Neuronal stem cell (in vitro differentiated cells): ENCODE measurements at regions not wholly inside any gene's neighbourhood (a gene's known extent, or its start where the extent isn't known, plus 50 kb on each side); places are given as distances from the start of the nearest gene placed in this dataset.

Experiments used
- DNase-seq: peaks from one replicate; pipeline ENCODE4 v3.0.0-alpha.2; 2013; ENCODE audit warnings: low spot score
- H2AFZ ChIP-seq: one replicate; pipeline ENCODE4 v1.6.1; 2013; ENCODE audit warnings: mild to moderate bottlenecking, low read length, inconsistent platforms
- H2AK5ac ChIP-seq: 2 replicates; pipeline ENCODE4 v1.6.1; 2013; ENCODE audit warnings: low read depth, mild to moderate bottlenecking, inconsistent platforms, low read length, moderate library complexity, mixed read lengths
- H2BK120ac ChIP-seq: 2 replicates; pipeline ENCODE4 v1.6.1; 2013; ENCODE audit warnings: low read depth, mild to moderate bottlenecking, inconsistent platforms, low read length, moderate library complexity, mixed read lengths
- H2BK12ac ChIP-seq: one replicate; pipeline ENCODE4 v1.6.1; 2013; ENCODE audit warnings: low read length, inconsistent platforms
- H2BK15ac ChIP-seq: 2 replicates; pipeline ENCODE4 v1.6.1; 2013; ENCODE audit warnings: mild to moderate bottlenecking, low read length, inconsistent platforms, mixed read lengths
- H2BK5ac ChIP-seq: one replicate; pipeline ENCODE4 v1.6.1; 2013; ENCODE audit warnings: inconsistent platforms, mild to moderate bottlenecking, low read length, moderate library complexity
- H3K14ac ChIP-seq: one replicate; pipeline ENCODE4 v1.6.1; 2013; ENCODE audit warnings: low read length, inconsistent platforms
- H3K18ac ChIP-seq: 2 replicates; pipeline ENCODE4 v1.6.1; 2013; ENCODE audit warnings: low read length, inconsistent platforms
- H3K23ac ChIP-seq: 2 replicates; pipeline ENCODE4 v1.6.1; 2013; ENCODE audit warnings: low read depth, mild to moderate bottlenecking, mixed read lengths, low read length, inconsistent platforms; ENCODE audit not compliant: poor library complexity
- H3K27ac ChIP-seq: replicated peaks from 3 replicates; pipeline ENCODE4 v1.5.1; 2013; ENCODE audit warnings: low read length, inconsistent platforms
- H3K27me3 ChIP-seq, 3 experiments: 2 replicates each; pipeline ENCODE4 v1.6.1; 2013; ENCODE audit warnings: low read length in 3 of 3, mild to moderate bottlenecking in 2 of 3, inconsistent platforms in 1 of 3, low read depth in 1 of 3, mixed read lengths in 1 of 3, moderate library complexity in 1 of 3; ENCODE audit not compliant: control insufficient read depth in 3 of 3, insufficient read depth in 3 of 3
- H3K36me3 ChIP-seq, 2 donors: replicated peaks in 1 of 2; 2 replicates each; pipeline ENCODE4 v1.6.1; 2013; ENCODE audit warnings: low read length in 2 of 2; ENCODE audit not compliant: control insufficient read depth in 2 of 2, insufficient read depth in 2 of 2
- H3K4ac ChIP-seq: 2 replicates; pipeline ENCODE4 v1.6.1; 2013; ENCODE audit warnings: inconsistent platforms, mild to moderate bottlenecking, low read length, moderate library complexity
- H3K4me1 ChIP-seq, 2 donors: 1 replicate in 1 of 2; 2 replicates in 1 of 2; pipeline ENCODE4 v1.6.1; 2013; ENCODE audit warnings: low read length in 2 of 2, low read depth in 1 of 2; ENCODE audit not compliant: control insufficient read depth in 2 of 2, insufficient read depth in 1 of 2
- H3K4me2 ChIP-seq: one replicate; pipeline ENCODE4 v1.6.1; 2013; ENCODE audit warnings: mild to moderate bottlenecking, low read length, inconsistent platforms; ENCODE audit not compliant: insufficient read depth, poor library complexity, severe bottlenecking
- H3K4me3 ChIP-seq, 2 donors: 2 replicates each; pipeline ENCODE4 v1.5.1; 2013; ENCODE audit warnings: low read length in 2 of 2, mild to moderate bottlenecking in 2 of 2, inconsistent platforms in 1 of 2, moderate library complexity in 1 of 2
- H3K79me1 ChIP-seq: one replicate; pipeline ENCODE4 v1.6.1; 2013; ENCODE audit warnings: low read depth, mild to moderate bottlenecking, inconsistent platforms, low read length, moderate library complexity
- H3K9ac ChIP-seq: one replicate; pipeline ENCODE4 v1.6.1; 2013; ENCODE audit warnings: mild to moderate bottlenecking, low read depth, low read length, inconsistent platforms; ENCODE audit not compliant: poor library complexity
- H3K9me3 ChIP-seq, 2 donors: replicated peaks in 1 of 2; 2 replicates each; pipeline versions ENCODE3 to v1.6.1; 2013; ENCODE audit warnings: low read length in 2 of 2, mild to moderate bottlenecking in 2 of 2, inconsistent platforms in 1 of 2, low read depth in 1 of 2, mixed read lengths in 1 of 2, moderate library complexity in 1 of 2; ENCODE audit not compliant: control insufficient read depth in 2 of 2, insufficient read depth in 1 of 2
- H4K8ac ChIP-seq: one replicate; pipeline ENCODE4 v1.6.1; 2013; ENCODE audit warnings: low read depth, mild to moderate bottlenecking, inconsistent platforms, low read length, moderate library complexity
- H4K91ac ChIP-seq: one replicate; pipeline ENCODE4 v1.6.1; 2013; ENCODE audit warnings: low read length, low read depth, mild to moderate bottlenecking, inconsistent platforms; ENCODE audit not compliant: poor library complexity
- WGBS, 2 donors: extraction: QIAGEN DNeasy Blood & Tissue Kit; methylation state at CpG; one replicate each; pipeline ENCODE4 v1.1.7; 2013; ENCODE audit warnings: missing lambda C conversion rate in 2 of 2, mixed read lengths in 1 of 2; ENCODE audit not compliant: insufficient read length in 2 of 2, insufficient replicate concordance in 1 of 2; ENCODE audit errors: extremely low coverage in 2 of 2; 5-methylcytosine and 5-hydroxymethylcytosine counted together

DNA sequence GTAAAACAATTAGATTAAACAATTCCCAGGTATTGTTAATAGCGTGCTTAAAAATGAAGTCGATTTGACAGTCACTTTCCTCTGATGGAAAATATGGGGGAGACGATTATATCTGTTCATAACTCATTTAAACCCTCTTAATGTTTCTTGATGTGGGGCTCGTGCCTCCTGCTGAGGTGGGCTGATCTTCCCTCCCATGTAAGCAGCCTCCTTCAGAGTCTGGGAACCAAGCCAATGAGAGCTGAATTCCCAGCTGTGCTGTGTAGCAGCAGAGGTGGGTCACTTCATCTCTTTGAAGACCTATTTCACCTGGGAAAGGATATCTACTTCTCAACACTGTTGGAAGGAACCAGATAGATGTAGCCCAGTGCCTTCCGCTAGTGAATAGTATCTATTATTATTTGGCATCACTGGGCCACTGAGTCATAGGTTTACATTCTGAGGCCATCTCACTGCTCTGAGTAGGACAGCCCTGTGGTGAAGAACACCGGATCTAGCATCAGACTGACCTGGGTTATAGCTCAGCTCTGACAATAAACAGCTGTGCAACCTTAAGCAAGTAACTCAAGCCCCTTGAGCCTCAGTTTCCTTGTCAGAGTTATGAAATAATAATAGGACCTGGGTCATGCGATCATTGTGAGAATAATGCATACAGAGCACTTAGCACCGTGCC, 85.3 kb upstream of the C16orf82 start:
- H4K91ac ChIP-seq: no peak overlapping the region
- no peak overlapping the region for H2BK5ac ChIP-seq
- no peak overlapping the region for H2BK15ac ChIP-seq
- H2BK12ac ChIP-seq: no peak overlapping the region
- no peak overlapping the region for H3K4me3 ChIP-seq
- H2AK5ac ChIP-seq: no peak overlapping the region
- H3K27me3 ChIP-seq: no peaks in the 10 kb centered on the region
- H3K9me3 ChIP-seq: no peaks in the 10 kb centered on the region
- no peak overlapping the region for H3K23ac ChIP-seq
- H3K4ac ChIP-seq: no peak overlapping the region
- no peak overlapping the region for H3K18ac ChIP-seq
- no peak overlapping the region for H3K27ac ChIP-seq
- WGBS, 2 donors: no CpG with 5 or more reads among the region's 8 CpGs
- H2BK120ac ChIP-seq: no peak overlapping the region
- no peak overlapping the region for H3K4me2 ChIP-seq
- no peak overlapping the region for H3K14ac ChIP-seq
- H3K9ac ChIP-seq: no peak overlapping the region
- no peaks in the 10 kb centered on the region for H3K79me1 ChIP-seq
- peaks cover 6 to 8% of the 10 kb centered on the region in 2 donors for H3K4me1 ChIP-seq
- no peak overlapping the region for H2AFZ ChIP-seq
- no peaks in the 10 kb centered on the region for H3K36me3 ChIP-seq
- DNase-seq: no peak
- H4K8ac ChIP-seq: no peak overlapping the region

DNA sequence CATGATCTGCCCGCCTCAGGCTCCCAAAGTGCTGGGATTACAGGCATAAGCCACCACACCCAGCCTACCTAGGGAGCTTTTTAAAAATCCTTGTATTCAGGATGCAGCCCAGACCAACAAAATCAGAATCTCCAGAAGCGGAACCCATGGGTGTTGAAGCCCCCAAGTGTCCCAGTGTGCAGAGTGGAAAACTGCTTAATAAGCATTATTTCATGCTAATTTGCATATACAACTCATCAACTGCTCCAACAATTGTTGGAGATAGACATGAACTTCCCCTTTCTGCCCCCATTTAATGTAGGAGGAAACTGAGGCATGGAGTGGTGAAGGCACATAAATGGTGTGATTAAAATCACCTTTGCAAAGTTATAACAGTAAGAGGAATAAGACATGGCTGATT, 84.3 kb upstream of the C16orf82 start:
- no CpG with 5 or more reads among the region's 2 CpGs for WGBS, 2 donors
- Histone ChIP-seq H3K9me3 (no peaks in the 10 kb centered on the region), H2AFZ (no peak overlapping the region), H3K4me2 (no peak overlapping the region), H3K4me1 (peaks cover 9 to 10% of the 10 kb centered on the region in 2 donors), H3K4me3 (no peak overlapping the region), H2BK120ac (no peak overlapping the region), H3K4ac (no peak overlapping the region), H3K9ac (no peak overlapping the region), H4K91ac (no peak overlapping the region), H3K36me3 (no peaks in the 10 kb centered on the region), H2BK5ac (no peak overlapping the region), H2BK12ac (no peak overlapping the region), H3K23ac (no peak overlapping the region), H3K18ac (no peak overlapping the region), H2AK5ac (no peak overlapping the region), H3K14ac (no peak overlapping the region), H3K27me3 (no peaks in the 10 kb centered on the region), H3K27ac (no peak overlapping the region), H2BK15ac (no peak overlapping the region), H3K79me1 (no peaks in the 10 kb centered on the region), H4K8ac (no peak overlapping the region)
- DNase-seq: no peak

GRCh38 chr16:26983426-26983825, 83.3 kb upstream of the C16orf82 start:
- H3K4ac ChIP-seq: no peak overlapping the region
- H3K27me3 ChIP-seq: no peaks in the 10 kb centered on the region
- no peak overlapping the region for H2BK15ac ChIP-seq
- no peaks in the 10 kb centered on the region for H3K79me1 ChIP-seq
- H3K27ac ChIP-seq: no peak overlapping the region
- H3K9ac ChIP-seq: no peak overlapping the region
- H3K4me3 ChIP-seq: no peak overlapping the region
- no peaks in the 10 kb centered on the region for H3K36me3 ChIP-seq
- H2AFZ ChIP-seq: no peak overlapping the region
- no peak overlapping the region for H4K91ac ChIP-seq
- H2BK5ac ChIP-seq: no peak overlapping the region
- no peak for DNase-seq
- H4K8ac ChIP-seq: no peak overlapping the region
- no peak overlapping the region for H2BK120ac ChIP-seq
- no peak overlapping the region for H3K14ac ChIP-seq
- no peaks in the 10 kb centered on the region for H3K9me3 ChIP-seq
- H3K18ac ChIP-seq: no peak overlapping the region
- no CpG with 5 or more reads among the region's 2 CpGs for WGBS, 2 donors
- H3K4me1 ChIP-seq: peaks cover 9 to 14% of the 10 kb centered on the region in 2 donors
- no peak overlapping the region for H2BK12ac ChIP-seq
- no peak overlapping the region for H3K4me2 ChIP-seq
- no peak overlapping the region for H3K23ac ChIP-seq
- H2AK5ac ChIP-seq: no peak overlapping the region

GRCh38 chr16:26985100-26986065, 81.3 kb upstream of the C16orf82 start:
- no peaks in the 10 kb centered on the region for H3K79me1 ChIP-seq
- H3K36me3 ChIP-seq: no peaks in the 10 kb centered on the region
- H3K23ac ChIP-seq: no peak overlapping the region
- peaks cover 9 to 14% of the 10 kb centered on the region in 2 donors for H3K4me1 ChIP-seq
- H2AK5ac ChIP-seq: no peak overlapping the region
- H2AFZ ChIP-seq: no peak overlapping the region
- no peak overlapping the region for H3K14ac ChIP-seq
- H2BK12ac ChIP-seq: no peak overlapping the region
- no peak overlapping the region for H2BK120ac ChIP-seq
- H3K27ac ChIP-seq: no peak overlapping the region
- H3K9me3 ChIP-seq: no peaks in the 10 kb centered on the region
- no peaks in the 10 kb centered on the region for H3K27me3 ChIP-seq
- no peak overlapping the region for H2BK5ac ChIP-seq
- no peak overlapping the region for H3K4me3 ChIP-seq
- no peak overlapping the region for H4K91ac ChIP-seq
- no CpG with 5 or more reads among the region's 17 CpGs for WGBS, 2 donors
- no peak overlapping the region for H3K9ac ChIP-seq
- H2BK15ac ChIP-seq: no peak overlapping the region
- H3K18ac ChIP-seq: no peak overlapping the region
- no peak overlapping the region for H3K4me2 ChIP-seq
- no peak overlapping the region for H4K8ac ChIP-seq
- no peak for DNase-seq
- H3K4ac ChIP-seq: no peak overlapping the region
